Peyer's patch (tissue), 4 donors: ENCODE measurements at regions not wholly inside any gene's neighbourhood (a gene's known extent, or its start where the extent isn't known, plus 50 kb on each side); places are given as distances from the start of the nearest gene placed in this dataset.

Experiments
- DNase-seq, 3 donors: peaks; one replicate each; pipeline ENCODE4 v3.0.0-alpha.2; 2017 to 2019
- H3K27ac ChIP-seq, 4 donors: fragments of 200-600 bp; sonication (generic); one replicate each; pipeline ENCODE4 v1.5.1; 2016 to 2019
- H3K27me3 ChIP-seq, 2 donors: fragments of 200-600 bp; sonication (generic); one replicate each; pipeline ENCODE4 v1.5.1; 2019
- H3K36me3 ChIP-seq, 3 donors: fragments of 200-600 bp; sonication (generic); one replicate each; pipeline ENCODE4 v1.5.1; 2016 to 2019
- H3K4me1 ChIP-seq, 4 donors: fragments of 200-600 bp; sonication (generic); one replicate each; pipeline ENCODE4 v1.5.1; 2016 to 2019
- H3K4me3 ChIP-seq, 4 donors: fragments of 200-600 bp; sonication (generic); 1 replicate in 3 of 4; 2 replicates in 1 of 4; pipeline ENCODE4 v1.5.1; 2016 to 2019; ENCODE audit warnings: mild to moderate bottlenecking in 1 of 4
- H3K9me3 ChIP-seq, 4 donors: fragments of 200-600 bp; sonication (generic); one replicate each; pipeline ENCODE4 v1.5.1; 2016 to 2019; ENCODE audit warnings: mild to moderate bottlenecking in 1 of 4
- CTCF ChIP-seq, 6 experiments: fragments of 450-650 bp in 4 of 6; fragments of 200-600 bp in 2 of 6; sonication (generic) in 1 of 6; IDR thresholded peaks; one replicate each; pipeline ENCODE4 v1.5.1; 2017 to 2019; ENCODE audit warnings: antibody characterized with exemption in 6 of 6, mild to moderate bottlenecking in 3 of 6, moderate library complexity in 1 of 6
- POLR2A ChIP-seq, 2 donors: fragments of 450-650 bp; IDR thresholded peaks; one replicate each; pipeline ENCODE4 v1.5.1; 2017; ENCODE audit warnings: antibody characterized with exemption in 2 of 2, mild to moderate bottlenecking in 2 of 2, moderate library complexity in 2 of 2

DNA sequence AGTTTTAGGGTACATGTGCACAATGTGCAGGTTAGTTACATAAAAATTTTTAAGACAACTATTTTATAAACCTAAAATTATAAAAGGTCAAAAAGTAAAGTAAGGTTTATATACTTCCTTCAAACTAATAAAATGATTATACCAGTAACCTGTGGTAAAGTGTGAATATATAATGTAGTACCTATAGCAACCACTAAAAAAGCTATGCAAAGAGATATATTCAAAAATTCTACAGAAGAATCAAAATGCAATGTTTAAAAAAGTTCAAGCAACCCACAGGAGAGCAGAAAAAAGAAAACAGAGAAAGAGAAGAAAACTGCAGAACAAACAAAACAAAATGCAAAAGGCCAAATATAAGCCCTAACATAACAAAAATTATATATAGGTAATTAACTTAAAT, 379.5 kb upstream of the GALNTL6 start:
- Histone ChIP-seq H3K9me3 (peaks cover 0 to 2% (median 0%) of the 10 kb centered on the region in 4 donors), H3K4me3 (no peak overlapping the region), H3K4me1 (no peaks in the 10 kb centered on the region), H3K36me3 (no peaks in the 10 kb centered on the region), H3K27me3 (no peaks in the 10 kb centered on the region), H3K27ac (no peak overlapping the region)
- DNase-seq, result no peak
- no peak for TF ChIP-seq CTCF (IDR thresholded peaks at IDR 0.05)
- TF ChIP-seq POLR2A (IDR thresholded peaks at IDR 0.05), result no peak

GRCh38 chr4:171432536-171432935, 380.7 kb upstream of the GALNTL6 start:
- no peaks in the 10 kb centered on the region for H3K27me3 ChIP-seq
- TF ChIP-seq POLR2A (IDR thresholded peaks at IDR 0.05) (no peak), CTCF (IDR thresholded peaks at IDR 0.05) (no peak)
- H3K36me3 ChIP-seq, result no peaks in the 10 kb centered on the region
- no peak overlapping the region for H3K4me3 ChIP-seq
- no peak for DNase-seq
- H3K4me1 ChIP-seq, result no peaks in the 10 kb centered on the region
- no peak overlapping the region for H3K27ac ChIP-seq
- peaks cover 0 to 2% (median 0%) of the 10 kb centered on the region in 4 donors for H3K9me3 ChIP-seq

GRCh38 chr4:171430495-171430894, 382.7 kb upstream of the GALNTL6 start:
- H3K27me3 ChIP-seq, result no peaks in the 10 kb centered on the region
- no peak overlapping the region for H3K27ac ChIP-seq
- no peaks in the 10 kb centered on the region for H3K4me1 ChIP-seq
- no peaks in the 10 kb centered on the region for H3K9me3 ChIP-seq
- TF ChIP-seq POLR2A (IDR thresholded peaks at IDR 0.05), result no peak
- TF ChIP-seq CTCF (IDR thresholded peaks at IDR 0.05), result no peak
- no peaks in the 10 kb centered on the region for H3K36me3 ChIP-seq
- no peak for DNase-seq
- no peak overlapping the region for H3K4me3 ChIP-seq

GRCh38 chr4:171397175-171397574, 416.0 kb upstream of the GALNTL6 start:
- Histone ChIP-seq H3K36me3 (no peaks in the 10 kb centered on the region), H3K4me3 (no peak overlapping the region), H3K27me3 (no peaks in the 10 kb centered on the region), H3K9me3 (no peaks in the 10 kb centered on the region), H3K27ac (no peak overlapping the region), H3K4me1 (no peaks in the 10 kb centered on the region)
- no peak for DNase-seq
- TF ChIP-seq POLR2A (IDR thresholded peaks at IDR 0.05) (no peak), CTCF (IDR thresholded peaks at IDR 0.05) (no peak)

- TF ChIP-seq POLR2A (IDR thresholded peaks at IDR 0.05), result no peak
- Histone ChIP-seq H3K36me3 (no peaks in the 10 kb centered on the region), H3K4me1 (no peaks in the 10 kb centered on the region), H3K27ac (no peak overlapping the region), H3K4me3 (no peak overlapping the region), H3K27me3 (no peaks in the 10 kb centered on the region), H3K9me3 (peaks cover 0 to 5% (median 0%) of the 10 kb centered on the region in 4 donors)
- no peak for DNase-seq
These were observed 422.6 kb upstream of the GALNTL6 start for GRCh38 chr4:171390626-171391025.

DNA sequence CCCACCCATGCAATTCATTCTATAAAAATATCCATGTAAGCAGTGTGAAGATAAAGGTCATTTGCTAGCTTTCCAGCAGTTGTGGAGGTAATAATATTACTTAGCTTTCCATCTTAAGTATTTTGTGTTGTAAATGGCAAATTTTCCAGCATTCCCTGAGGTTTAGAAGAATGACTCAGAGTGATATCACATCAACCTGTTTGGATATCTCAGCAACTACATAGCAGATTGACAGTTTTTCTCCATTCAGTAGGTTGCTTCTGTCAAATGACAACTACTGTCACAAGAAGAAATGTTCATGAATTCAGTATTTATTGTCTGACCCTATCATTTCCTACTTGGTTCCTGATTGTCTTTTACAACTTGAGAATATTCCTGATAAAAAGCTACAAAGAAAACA, 434.9 kb upstream of the GALNTL6 start:
- H3K4me1 ChIP-seq, result no peaks in the 10 kb centered on the region
- H3K36me3 ChIP-seq, result no peaks in the 10 kb centered on the region
- TF ChIP-seq POLR2A (IDR thresholded peaks at IDR 0.05) (no peak), CTCF (IDR thresholded peaks at IDR 0.05) (no peak)
- no peak overlapping the region for H3K27ac ChIP-seq
- no peak for DNase-seq
- H3K4me3 ChIP-seq, result no peak overlapping the region
- no peaks in the 10 kb centered on the region for H3K27me3 ChIP-seq
- H3K9me3 ChIP-seq, result peaks cover 0 to 3% (median 0%) of the 10 kb centered on the region in 4 donors
